CD4-positive, alpha-beta T cell treated with Interleukin-2 at 100 ng/mL for 4 hours (primary cell): ENCODE measurements at regions not wholly inside any gene's neighbourhood (a gene's known extent, or its start where the extent isn't known, plus 50 kb on each side); places are given as distances from the start of the nearest gene placed in this dataset.

ENCODE experiments used
- DNase-seq: peaks from one replicate; pipeline ENCODE4 v3.0.0-alpha.2; 2020; ENCODE audit warnings: low spot score

GRCh38 chr11:95345651-95346050 lies 114.6 kb upstream of the SESN3 start:
- no peak for DNase-seq

- no peak for DNase-seq
Observed at GRCh38 chr11:95344932-95345642, 114.1 kb upstream of the SESN3 start.

- no peak for DNase-seq
Observed at GRCh38 chr11:95341221-95341620, 110.2 kb upstream of the SESN3 start.

GRCh38 chr11:95339086-95339901 lies 108.3 kb upstream of the SESN3 start:
- DNase-seq, result no peak

GRCh38 chr11:95338430-95338991 lies 107.5 kb upstream of the SESN3 start:
- DNase-seq, result no peak

GRCh38 chr11:95337972-95338429 lies 107.0 kb upstream of the SESN3 start:
- DNase-seq, result no peak

- DNase-seq, result peak; percentile 29
Observed at GRCh38 chr11:95337175-95337957, 106.4 kb upstream of the SESN3 start.

GRCh38 chr11:95335989-95336388 lies 105.0 kb upstream of the SESN3 start:
- no peak for DNase-seq

- DNase-seq, result no peak
Observed at GRCh38 chr11:95331161-95331560, 100.2 kb upstream of the SESN3 start.

- no peak for DNase-seq
Observed at GRCh38 chr11:95330302-95330701, 99.3 kb upstream of the SESN3 start.

GRCh38 chr11:95327273-95327948 lies 96.4 kb upstream of the SESN3 start:
- no peak for DNase-seq

- DNase-seq, result no peak
Observed at GRCh38 chr11:95325777-95326258, 94.8 kb upstream of the SESN3 start.

- no peak for DNase-seq
Observed at GRCh38 chr11:95324826-95325225, 93.8 kb upstream of the SESN3 start.

GRCh38 chr11:95322539-95322938 lies 91.5 kb upstream of the SESN3 start:
- no peak for DNase-seq

GRCh38 chr11:95318498-95318897 lies 87.5 kb upstream of the SESN3 start:
- no peak for DNase-seq

GRCh38 chr11:95308512-95309035 lies 77.6 kb upstream of the SESN3 start:
- DNase-seq, result no peak

- DNase-seq, result no peak
Observed at GRCh38 chr11:95307286-95307685, 76.3 kb upstream of the SESN3 start.

- DNase-seq, result no peak
Observed at GRCh38 chr11:95306801-95307200, 75.8 kb upstream of the SESN3 start.

GRCh38 chr11:95306123-95306522 lies 75.1 kb upstream of the SESN3 start:
- no peak for DNase-seq

GRCh38 chr11:95305705-95306104 lies 74.7 kb upstream of the SESN3 start:
- no peak for DNase-seq

- DNase-seq, result no peak
Observed at GRCh38 chr11:95304777-95305176, 73.8 kb upstream of the SESN3 start.
